ENCODE measurements at regions not wholly inside any gene's neighbourhood (a gene's known extent, or its start where the extent isn't known, plus 50 kb on each side); places are given as distances from the start of the nearest gene placed in this dataset.
"Not testable (repeated sequence)": the region's sequence is repeated elsewhere in the genome, so short reads cannot be mapped to it uniquely, and the experiment has no call there.

DNA sequence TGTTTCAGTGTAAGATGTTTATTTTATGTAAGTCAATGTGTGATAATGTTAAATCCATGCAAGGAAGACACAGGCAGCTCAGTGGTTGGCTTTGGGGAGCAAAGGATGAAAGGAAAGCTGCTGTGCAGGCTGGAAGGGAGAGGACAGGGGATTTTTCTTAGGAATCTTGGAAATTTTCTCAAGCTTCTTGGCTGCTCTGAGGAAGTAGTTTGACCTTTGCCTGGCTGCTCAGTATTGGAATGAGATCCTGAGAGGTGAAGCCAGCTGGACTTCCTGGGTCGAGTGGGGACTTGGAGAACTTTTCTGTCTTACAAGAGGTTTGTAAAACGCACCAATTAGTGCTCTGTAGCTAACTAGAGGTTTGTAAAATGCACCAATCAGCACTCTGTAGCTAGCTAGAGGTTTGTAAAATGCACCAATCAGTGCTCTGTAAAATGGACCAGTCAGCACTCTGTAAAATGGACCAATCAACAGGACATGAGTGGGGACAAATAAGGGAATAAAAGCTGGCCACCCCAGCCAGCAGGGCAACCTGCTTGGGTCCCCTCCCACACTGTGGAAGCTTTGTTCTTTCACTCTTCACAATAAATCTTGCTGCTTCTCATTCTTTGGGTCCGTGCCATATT is 105.2 kb upstream of the BASP1 start:
- H3K9me3 Mint-ChIP-seq; H3K27ac Mint-ChIP-seq; DNase-seq; H3K4me3 Mint-ChIP-seq; H3K36me3 Mint-ChIP-seq; ATAC-seq (ENCODE audit: low read depth); H3K27me3 Mint-ChIP-seq; POLR2A ChIA-PET; H3K4me1 Mint-ChIP-seq: not testable (repeated sequence)

- Mint-ChIP-seq H3K36me3 (no peaks in the 10 kb centered on the region), H3K27ac (no peak overlapping the region), H3K4me1 (peaks cover under 1% of the 10 kb centered on the region), H3K27me3 (peaks cover 1% of the 10 kb centered on the region), H3K9me3 (no peaks in the 10 kb centered on the region), H3K4me3 (no peak overlapping the region)
- DNase-seq (no peak), ATAC-seq (ENCODE audit: low read depth) (no peak)
- POLR2A ChIA-PET = no interaction called here
Observed at GRCh38 chr5:17113174-17113958, 104.1 kb upstream of the BASP1 start.

- H3K36me3 Mint-ChIP-seq = no peaks in the 10 kb centered on the region
- H3K27me3 Mint-ChIP-seq = peaks cover 1% of the 10 kb centered on the region
- no peak overlapping the region for H3K27ac Mint-ChIP-seq
- H3K9me3 Mint-ChIP-seq = no peaks in the 10 kb centered on the region
- ATAC-seq (ENCODE audit: low read depth) = no peak
- POLR2A ChIA-PET = no interaction called here
- no peak overlapping the region for H3K4me3 Mint-ChIP-seq
- peaks cover 6% of the 10 kb centered on the region for H3K4me1 Mint-ChIP-seq
- DNase-seq = no peak
Observed at GRCh38 chr5:17114233-17114632, 103.2 kb upstream of the BASP1 start.

- DNase-seq (no peak), ATAC-seq (ENCODE audit: low read depth) (no peak)
- H3K27me3 Mint-ChIP-seq = peaks cover 1% of the 10 kb centered on the region
- peaks cover 6% of the 10 kb centered on the region for H3K4me1 Mint-ChIP-seq
- H3K27ac Mint-ChIP-seq = no peak overlapping the region
- no peaks in the 10 kb centered on the region for H3K36me3 Mint-ChIP-seq
- no peaks in the 10 kb centered on the region for H3K9me3 Mint-ChIP-seq
- H3K4me3 Mint-ChIP-seq = no peak overlapping the region
- POLR2A ChIA-PET = no interaction called here
Observed at GRCh38 chr5:17114715-17115599, 102.5 kb upstream of the BASP1 start.

- no peak for DNase-seq
- peaks cover 1% of the 10 kb centered on the region for H3K27me3 Mint-ChIP-seq
- POLR2A ChIA-PET = no interaction called here
- H3K27ac Mint-ChIP-seq = no peak overlapping the region
- H3K4me3 Mint-ChIP-seq = no peak overlapping the region
- H3K36me3 Mint-ChIP-seq = no peaks in the 10 kb centered on the region
- H3K9me3 Mint-ChIP-seq = no peaks in the 10 kb centered on the region
- peaks cover 6% of the 10 kb centered on the region for H3K4me1 Mint-ChIP-seq
- ATAC-seq (ENCODE audit: low read depth) = no peak
Observed at GRCh38 chr5:17115855-17116254, 101.6 kb upstream of the BASP1 start.

- POLR2A ChIA-PET = no interaction called here
- H3K4me3 Mint-ChIP-seq = no peak overlapping the region
- peaks cover 6% of the 10 kb centered on the region for H3K4me1 Mint-ChIP-seq
- DNase-seq = no peak
- H3K27me3 Mint-ChIP-seq = peaks cover 1% of the 10 kb centered on the region
- no peak for ATAC-seq (ENCODE audit: low read depth)
- H3K9me3 Mint-ChIP-seq = no peaks in the 10 kb centered on the region
- no peaks in the 10 kb centered on the region for H3K36me3 Mint-ChIP-seq
- no peak overlapping the region for H3K27ac Mint-ChIP-seq
Observed at GRCh38 chr5:17118631-17119030, 98.8 kb upstream of the BASP1 start.

GRCh38 chr5:17120209-17120608 is 97.2 kb upstream of the BASP1 start:
- ATAC-seq (ENCODE audit: low read depth) (no peak), DNase-seq (no peak)
- POLR2A ChIA-PET = no interaction called here
- no peak overlapping the region for H3K4me3 Mint-ChIP-seq
- H3K27ac Mint-ChIP-seq = no peak overlapping the region
- peaks cover 6% of the 10 kb centered on the region for H3K4me1 Mint-ChIP-seq
- H3K27me3 Mint-ChIP-seq = peaks cover 1% of the 10 kb centered on the region
- H3K36me3 Mint-ChIP-seq = no peaks in the 10 kb centered on the region
- H3K9me3 Mint-ChIP-seq = no peaks in the 10 kb centered on the region

GRCh38 chr5:17121776-17122175 is 95.7 kb upstream of the BASP1 start:
- Mint-ChIP-seq H3K9me3 (no peaks in the 10 kb centered on the region), H3K27me3 (no peaks in the 10 kb centered on the region), H3K36me3 (no peaks in the 10 kb centered on the region), H3K27ac (no peak overlapping the region), H3K4me3 (no peak overlapping the region), H3K4me1 (peaks cover 6% of the 10 kb centered on the region)
- POLR2A ChIA-PET = no interaction called here
- no peak for ATAC-seq (ENCODE audit: low read depth)
- DNase-seq = no peak

- peaks cover 2% of the 10 kb centered on the region for H3K27me3 Mint-ChIP-seq
- no peaks in the 10 kb centered on the region for H3K9me3 Mint-ChIP-seq
- no peak for DNase-seq
- H3K4me1 Mint-ChIP-seq = peaks cover 6% of the 10 kb centered on the region
- H3K4me3 Mint-ChIP-seq = no peak overlapping the region
- H3K36me3 Mint-ChIP-seq = no peaks in the 10 kb centered on the region
- no peak for ATAC-seq (ENCODE audit: low read depth)
- POLR2A ChIA-PET = no interaction called here
- H3K27ac Mint-ChIP-seq = no peak overlapping the region
Observed at GRCh38 chr5:17123010-17123409, 94.4 kb upstream of the BASP1 start.

DNA sequence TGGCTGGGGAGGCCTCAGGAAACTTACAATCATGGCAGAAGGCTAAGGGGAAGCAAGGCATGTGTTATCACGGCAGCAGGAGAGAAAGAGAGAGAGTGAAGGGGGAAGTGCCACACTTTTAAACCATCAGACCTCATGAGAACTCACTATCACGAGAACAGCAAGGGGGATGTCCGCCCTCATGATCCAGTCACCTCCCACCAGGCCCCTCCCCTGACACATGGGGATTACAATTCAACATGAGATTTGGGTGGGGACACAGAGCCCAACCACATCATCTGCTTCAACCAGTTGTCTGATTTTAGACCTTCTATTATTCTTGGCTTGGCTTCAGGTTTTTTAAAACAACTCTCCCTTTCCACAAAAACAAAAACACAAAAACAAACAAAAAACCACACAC is 93.7 kb upstream of the BASP1 start:
- H3K4me3 Mint-ChIP-seq; DNase-seq; ATAC-seq (ENCODE audit: low read depth); H3K27ac Mint-ChIP-seq; H3K36me3 Mint-ChIP-seq; H3K9me3 Mint-ChIP-seq; H3K4me1 Mint-ChIP-seq; H3K27me3 Mint-ChIP-seq; POLR2A ChIA-PET: not testable (repeated sequence)

GRCh38 chr5:17127743-17128231 is 89.6 kb upstream of the BASP1 start:
- Mint-ChIP-seq H3K36me3 (no peaks in the 10 kb centered on the region), H3K27me3 (peaks cover 4% of the 10 kb centered on the region), H3K4me3 (no peak overlapping the region), H3K4me1 (peaks cover 9% of the 10 kb centered on the region), H3K9me3 (no peaks in the 10 kb centered on the region), H3K27ac (no peak overlapping the region)
- POLR2A ChIA-PET = no interaction called here
- DNase-seq (no peak), ATAC-seq (ENCODE audit: low read depth) (no peak)

DNA sequence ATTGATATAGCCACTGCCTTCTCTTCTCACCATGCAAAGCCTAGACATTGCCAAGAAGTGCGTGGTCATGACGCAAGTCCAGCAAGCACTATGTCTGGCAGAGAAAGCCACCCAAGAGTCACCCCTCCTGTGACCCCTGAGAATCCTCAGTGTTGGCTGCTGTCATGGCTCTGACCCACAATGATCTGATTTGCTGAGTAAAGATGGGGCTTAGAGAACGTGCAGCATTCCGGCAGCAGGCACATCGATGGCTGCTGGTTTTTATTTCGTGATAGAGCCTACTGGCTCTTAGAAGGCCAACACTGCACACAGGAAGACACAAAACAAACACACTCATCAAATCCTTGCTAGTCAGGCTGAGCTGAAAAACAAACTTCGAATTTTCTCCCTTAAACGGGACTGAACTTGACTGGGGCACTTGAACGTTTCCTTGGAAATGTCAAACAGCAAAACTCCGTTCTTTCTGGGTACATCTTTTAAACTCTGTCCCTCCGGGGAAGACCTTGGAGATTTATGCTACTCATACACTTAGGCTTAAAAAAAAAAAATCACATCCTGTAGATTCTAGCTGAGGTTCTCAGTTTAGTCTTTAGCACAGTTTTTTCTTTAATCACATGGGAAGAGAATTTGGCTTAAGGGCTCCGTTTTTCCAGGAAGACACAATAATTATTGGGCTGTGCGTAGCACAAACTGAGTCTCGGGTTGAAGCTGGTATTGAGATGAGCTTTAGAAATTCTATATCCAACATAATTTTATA is 88.2 kb upstream of the BASP1 start:
- no peaks in the 10 kb centered on the region for H3K36me3 Mint-ChIP-seq
- H3K27ac Mint-ChIP-seq = no peak overlapping the region
- peaks cover 9% of the 10 kb centered on the region for H3K4me1 Mint-ChIP-seq
- no peak for DNase-seq
- H3K9me3 Mint-ChIP-seq = no peaks in the 10 kb centered on the region
- POLR2A ChIA-PET = no interaction called here
- peaks cover 6% of the 10 kb centered on the region for H3K27me3 Mint-ChIP-seq
- no peak overlapping the region for H3K4me3 Mint-ChIP-seq
- no peak for ATAC-seq (ENCODE audit: low read depth)

- H3K4me3 Mint-ChIP-seq, H3K27ac Mint-ChIP-seq: not testable (repeated sequence)
Observed at GRCh38 chr5:17130302-17130701, 87.1 kb upstream of the BASP1 start.

More at GRCh38 chr5:17130302-17130701, 87.1 kb upstream of the BASP1 start:
- H3K4me1 Mint-ChIP-seq; H3K27me3 Mint-ChIP-seq; H3K9me3 Mint-ChIP-seq; POLR2A ChIA-PET; DNase-seq; H3K36me3 Mint-ChIP-seq; ATAC-seq (ENCODE audit: low read depth): not testable (repeated sequence)

Measured in activated naive CD8-positive, alpha-beta T cell treated with anti-CD3 and anti-CD28 coated beads, Interleukin-2, amount 10 ng/mL, durations not matched to agents 7 days and 5 days (primary cell).